ENCODE measurements at regions not wholly inside any gene's neighbourhood (a gene's known extent, or its start where the extent isn't known, plus 50 kb on each side); places are given as distances from the start of the nearest gene placed in this dataset.

- no peak overlapping the region for H3K4me3 ChIP-seq (ENCODE audit: low read depth, low read length)
- TF ChIP-seq CTCF (IDR thresholded peaks at IDR 0.05; ENCODE audit: borderline replicate concordance, insufficient read depth, low read depth, low read length): no peak
Observed at GRCh38 chr13:110813646-110814624, 100.4 kb downstream of the ING1 start.

GRCh38 chr13:110815471-110816204, 99.2 kb downstream of the ANKRD10 start:
- no peak for TF ChIP-seq CTCF (IDR thresholded peaks at IDR 0.05; ENCODE audit: borderline replicate concordance, insufficient read depth, low read depth, low read length)
- no peak overlapping the region for H3K4me3 ChIP-seq (ENCODE audit: low read depth, low read length)

- H3K4me3 ChIP-seq (ENCODE audit: low read depth, low read length): no peak overlapping the region
- no peak for TF ChIP-seq CTCF (IDR thresholded peaks at IDR 0.05; ENCODE audit: borderline replicate concordance, insufficient read depth, low read depth, low read length)
Observed at GRCh38 chr13:110816500-110816899, 98.4 kb downstream of the ANKRD10 start.

- no peak overlapping the region for H3K4me3 ChIP-seq (ENCODE audit: low read depth, low read length)
- TF ChIP-seq CTCF (IDR thresholded peaks at IDR 0.05; ENCODE audit: borderline replicate concordance, insufficient read depth, low read depth, low read length): no peak
Observed at GRCh38 chr13:110817143-110817542, 97.7 kb downstream of the ANKRD10 start.

GRCh38 chr13:110818747-110819146, 96.1 kb downstream of the ANKRD10 start:
- no peak overlapping the region for H3K4me3 ChIP-seq (ENCODE audit: low read depth, low read length)
- no peak for TF ChIP-seq CTCF (IDR thresholded peaks at IDR 0.05; ENCODE audit: borderline replicate concordance, insufficient read depth, low read depth, low read length)

GRCh38 chr13:110819203-110820014, 95.5 kb downstream of the ANKRD10 start:
- TF ChIP-seq CTCF (IDR thresholded peaks at IDR 0.05; ENCODE audit: borderline replicate concordance, insufficient read depth, low read depth, low read length): peak; percentile 97
- no peak overlapping the region for H3K4me3 ChIP-seq (ENCODE audit: low read depth, low read length)
